Calu3 (cell line): ENCODE measurements at regions not wholly inside any gene's neighbourhood (a gene's known extent, or its start where the extent isn't known, plus 50 kb on each side); places are given as distances from the start of the nearest gene placed in this dataset.

ENCODE experiments used
- BruUV-seq: library from RNA; stranded (reverse); fragments of 400-500 nt; replicated peaks from 2 replicates; lab custom pipeline; 2021; lab: Mats Ljungman, UMichigan
- CTCF ChIA-PET: fragments of 300-600 bp; sonication (Branson Sonifier 250); formaldehyde crosslinking; loops from one replicate; lab custom pipeline; 2022; ENCODE audit warnings: antibody characterized with exemption; lab: Charles Lee
- DNase-seq: peaks from one replicate; pipeline ENCODE4 v3.0.0; 2022
- H3K27ac Mint-ChIP-seq: one replicate; pipeline ENCODE4 v1.8.0; 2022; ENCODE audit warnings: mixed read lengths; ENCODE audit not compliant: unreplicated experiment
- H3K27me3 Mint-ChIP-seq: one replicate; pipeline ENCODE4 v1.8.0; 2022; ENCODE audit warnings: mixed read lengths; ENCODE audit not compliant: unreplicated experiment
- H3K36me3 Mint-ChIP-seq: one replicate; pipeline ENCODE4 v1.8.0; 2022; ENCODE audit warnings: mild to moderate bottlenecking, moderate library complexity, mixed read lengths; ENCODE audit not compliant: insufficient read depth, unreplicated experiment
- H3K4me1 Mint-ChIP-seq: one replicate; pipeline ENCODE4 v1.8.0; 2022; ENCODE audit warnings: mild to moderate bottlenecking, low read depth, mixed read lengths; ENCODE audit not compliant: unreplicated experiment
- H3K4me3 Mint-ChIP-seq: one replicate; pipeline ENCODE4 v1.8.0; 2022; ENCODE audit warnings: mild to moderate bottlenecking, low read depth, moderate library complexity, mixed read lengths; ENCODE audit not compliant: unreplicated experiment
- H3K9me3 Mint-ChIP-seq: one replicate; pipeline ENCODE4 v1.8.0; 2022; ENCODE audit warnings: low read depth, mixed read lengths; ENCODE audit not compliant: unreplicated experiment
- CTCF ChIP-seq: fragments of 200-600 bp; IDR thresholded peaks from one replicate; pipeline ENCODE4 v1.8.0; 2022; ENCODE audit warnings: antibody characterized with exemption; ENCODE audit not compliant: unreplicated experiment
- intact Hi-C: fragments of 100-400 bp; cut with micrococcal nuclease; formaldehyde crosslinking; loops from one replicate; pipeline ENCODE4 v1.10.0; 2022; ENCODE audit not compliant: unreplicated experiment

- Mint-ChIP-seq H3K36me3 (no peaks in the 10 kb centered on the region), H3K4me3 (no peak overlapping the region), H3K9me3 (no peaks in the 10 kb centered on the region), H3K27me3 (no peaks in the 10 kb centered on the region), H3K4me1 (peaks cover 11% of the 10 kb centered on the region), H3K27ac (no peak overlapping the region)
- intact Hi-C loops: no loop called here
- CTCF ChIA-PET: no interaction called here
- BruUV-seq: no TSS peak
- no peak for TF ChIP-seq CTCF
- no peak for DNase-seq
These were observed 652.7 kb downstream of the ANKRD7 start for GRCh38 chr7:118877187-118877586.

GRCh38 chr7:118878336-118878735, 653.8 kb downstream of the ANKRD7 start:
- DNase-seq: no peak
- CTCF ChIA-PET: no interaction called here
- Mint-ChIP-seq H3K4me3 (no peak overlapping the region), H3K27me3 (no peaks in the 10 kb centered on the region), H3K27ac (no peak overlapping the region), H3K4me1 (peaks cover under 1% of the 10 kb centered on the region), H3K36me3 (no peaks in the 10 kb centered on the region), H3K9me3 (no peaks in the 10 kb centered on the region)
- no peak for TF ChIP-seq CTCF
- intact Hi-C loops: no loop called here
- BruUV-seq: no TSS peak

- Mint-ChIP-seq H3K4me1 (no peaks in the 10 kb centered on the region), H3K27ac (no peak overlapping the region), H3K9me3 (no peaks in the 10 kb centered on the region), H3K27me3 (no peaks in the 10 kb centered on the region), H3K36me3 (no peaks in the 10 kb centered on the region), H3K4me3 (no peak overlapping the region)
- no peak for TF ChIP-seq CTCF
- intact Hi-C loops: no loop called here
- no TSS peak for BruUV-seq
- no peak for DNase-seq
- CTCF ChIA-PET: no interaction called here
These were observed 673.8 kb downstream of the ANKRD7 start for GRCh38 chr7:118898284-118898683.

- Mint-ChIP-seq H3K9me3 (no peaks in the 10 kb centered on the region), H3K4me3 (no peak overlapping the region), H3K36me3 (no peaks in the 10 kb centered on the region), H3K27me3 (no peaks in the 10 kb centered on the region), H3K4me1 (no peaks in the 10 kb centered on the region), H3K27ac (no peak overlapping the region)
- TF ChIP-seq CTCF: no peak
- BruUV-seq: no TSS peak
- DNase-seq: no peak
- intact Hi-C loops: no loop called here
- CTCF ChIA-PET: no interaction called here
These were observed 678.1 kb downstream of the ANKRD7 start for GRCh38 chr7:118902600-118902999.
